Neuronal stem cell (in vitro differentiated cells): ENCODE measurements at regions not wholly inside any gene's neighbourhood (a gene's known extent, or its start where the extent isn't known, plus 50 kb on each side); places are given as distances from the start of the nearest gene placed in this dataset.
A peak's percentile ranks its signal among the peaks of the same experiment; 100 is the strongest.

Source experiments
- DNase-seq: peaks from one replicate; pipeline ENCODE4 v3.0.0-alpha.2; 2013; ENCODE audit warnings: low spot score
- H2AFZ ChIP-seq: one replicate; pipeline ENCODE4 v1.6.1; 2013; ENCODE audit warnings: mild to moderate bottlenecking, low read length, inconsistent platforms
- H2AK5ac ChIP-seq: 2 replicates; pipeline ENCODE4 v1.6.1; 2013; ENCODE audit warnings: low read depth, mild to moderate bottlenecking, inconsistent platforms, low read length, moderate library complexity, mixed read lengths
- H2BK120ac ChIP-seq: 2 replicates; pipeline ENCODE4 v1.6.1; 2013; ENCODE audit warnings: low read depth, mild to moderate bottlenecking, inconsistent platforms, low read length, moderate library complexity, mixed read lengths
- H2BK12ac ChIP-seq: one replicate; pipeline ENCODE4 v1.6.1; 2013; ENCODE audit warnings: low read length, inconsistent platforms
- H2BK15ac ChIP-seq: 2 replicates; pipeline ENCODE4 v1.6.1; 2013; ENCODE audit warnings: mild to moderate bottlenecking, low read length, inconsistent platforms, mixed read lengths
- H2BK5ac ChIP-seq: one replicate; pipeline ENCODE4 v1.6.1; 2013; ENCODE audit warnings: inconsistent platforms, mild to moderate bottlenecking, low read length, moderate library complexity
- H3K14ac ChIP-seq: one replicate; pipeline ENCODE4 v1.6.1; 2013; ENCODE audit warnings: low read length, inconsistent platforms
- H3K18ac ChIP-seq: 2 replicates; pipeline ENCODE4 v1.6.1; 2013; ENCODE audit warnings: low read length, inconsistent platforms
- H3K23ac ChIP-seq: 2 replicates; pipeline ENCODE4 v1.6.1; 2013; ENCODE audit warnings: low read depth, mild to moderate bottlenecking, mixed read lengths, low read length, inconsistent platforms; ENCODE audit not compliant: poor library complexity
- H3K27ac ChIP-seq: replicated peaks from 3 replicates; pipeline ENCODE4 v1.5.1; 2013; ENCODE audit warnings: low read length, inconsistent platforms
- H3K27me3 ChIP-seq, 3 experiments: 2 replicates each; pipeline ENCODE4 v1.6.1; 2013; ENCODE audit warnings: low read length in 3 of 3, mild to moderate bottlenecking in 2 of 3, inconsistent platforms in 1 of 3, low read depth in 1 of 3, mixed read lengths in 1 of 3, moderate library complexity in 1 of 3; ENCODE audit not compliant: control insufficient read depth in 3 of 3, insufficient read depth in 3 of 3
- H3K36me3 ChIP-seq, 2 donors: replicated peaks in 1 of 2; 2 replicates each; pipeline ENCODE4 v1.6.1; 2013; ENCODE audit warnings: low read length in 2 of 2; ENCODE audit not compliant: control insufficient read depth in 2 of 2, insufficient read depth in 2 of 2
- H3K4ac ChIP-seq: 2 replicates; pipeline ENCODE4 v1.6.1; 2013; ENCODE audit warnings: inconsistent platforms, mild to moderate bottlenecking, low read length, moderate library complexity
- H3K4me1 ChIP-seq, 2 donors: 1 replicate in 1 of 2; 2 replicates in 1 of 2; pipeline ENCODE4 v1.6.1; 2013; ENCODE audit warnings: low read length in 2 of 2, low read depth in 1 of 2; ENCODE audit not compliant: control insufficient read depth in 2 of 2, insufficient read depth in 1 of 2
- H3K4me2 ChIP-seq: one replicate; pipeline ENCODE4 v1.6.1; 2013; ENCODE audit warnings: mild to moderate bottlenecking, low read length, inconsistent platforms; ENCODE audit not compliant: insufficient read depth, poor library complexity, severe bottlenecking
- H3K4me3 ChIP-seq, 2 donors: 2 replicates each; pipeline ENCODE4 v1.5.1; 2013; ENCODE audit warnings: low read length in 2 of 2, mild to moderate bottlenecking in 2 of 2, inconsistent platforms in 1 of 2, moderate library complexity in 1 of 2
- H3K79me1 ChIP-seq: one replicate; pipeline ENCODE4 v1.6.1; 2013; ENCODE audit warnings: low read depth, mild to moderate bottlenecking, inconsistent platforms, low read length, moderate library complexity
- H3K9ac ChIP-seq: one replicate; pipeline ENCODE4 v1.6.1; 2013; ENCODE audit warnings: mild to moderate bottlenecking, low read depth, low read length, inconsistent platforms; ENCODE audit not compliant: poor library complexity
- H3K9me3 ChIP-seq, 2 donors: replicated peaks in 1 of 2; 2 replicates each; pipeline versions ENCODE3 to v1.6.1; 2013; ENCODE audit warnings: low read length in 2 of 2, mild to moderate bottlenecking in 2 of 2, inconsistent platforms in 1 of 2, low read depth in 1 of 2, mixed read lengths in 1 of 2, moderate library complexity in 1 of 2; ENCODE audit not compliant: control insufficient read depth in 2 of 2, insufficient read depth in 1 of 2
- H4K8ac ChIP-seq: one replicate; pipeline ENCODE4 v1.6.1; 2013; ENCODE audit warnings: low read depth, mild to moderate bottlenecking, inconsistent platforms, low read length, moderate library complexity
- H4K91ac ChIP-seq: one replicate; pipeline ENCODE4 v1.6.1; 2013; ENCODE audit warnings: low read length, low read depth, mild to moderate bottlenecking, inconsistent platforms; ENCODE audit not compliant: poor library complexity
- WGBS, 2 donors: extraction: QIAGEN DNeasy Blood & Tissue Kit; methylation state at CpG; one replicate each; pipeline ENCODE4 v1.1.7; 2013; ENCODE audit warnings: missing lambda C conversion rate in 2 of 2, mixed read lengths in 1 of 2; ENCODE audit not compliant: insufficient read length in 2 of 2, insufficient replicate concordance in 1 of 2; ENCODE audit errors: extremely low coverage in 2 of 2; 5-methylcytosine and 5-hydroxymethylcytosine counted together

- no peak overlapping the region for H2AFZ ChIP-seq
- no peak overlapping the region for H3K4me2 ChIP-seq
- no peak overlapping the region for H4K8ac ChIP-seq
- H2BK12ac ChIP-seq, result no peak overlapping the region
- no peak overlapping the region for H3K4me3 ChIP-seq
- H3K14ac ChIP-seq, result no peak overlapping the region
- no peaks in the 10 kb centered on the region for H3K79me1 ChIP-seq
- no peak for DNase-seq
- H4K91ac ChIP-seq, result no peak overlapping the region
- no peak overlapping the region for H3K9ac ChIP-seq
- H3K27me3 ChIP-seq, result no peaks in the 10 kb centered on the region
- no peak overlapping the region for H3K27ac ChIP-seq
- H2BK15ac ChIP-seq, result no peak overlapping the region
- H3K9me3 ChIP-seq, result no peaks in the 10 kb centered on the region
- H2BK5ac ChIP-seq, result no peak overlapping the region
- no peaks in the 10 kb centered on the region for H3K36me3 ChIP-seq
- WGBS, 2 donors, result no CpG with 5 or more reads among the region's 10 CpGs
- no peak overlapping the region for H3K23ac ChIP-seq
- no peak overlapping the region for H2AK5ac ChIP-seq
- H3K18ac ChIP-seq, result no peak overlapping the region
- no peak overlapping the region for H2BK120ac ChIP-seq
- peaks cover 0 to 5% of the 10 kb centered on the region in 2 donors for H3K4me1 ChIP-seq
- no peak overlapping the region for H3K4ac ChIP-seq
Observed at GRCh38 chr1:224526771-224527170, 89.3 kb upstream of the CNIH3 start.

- DNase-seq, result no peak
- Histone ChIP-seq H3K9ac (no peak overlapping the region), H2BK5ac (no peak overlapping the region), H3K27ac (no peak overlapping the region), H3K4ac (no peak overlapping the region), H4K91ac (no peak overlapping the region), H3K4me1 (peaks cover 0 to 5% of the 10 kb centered on the region in 2 donors), H3K18ac (no peak overlapping the region), H2BK15ac (no peak overlapping the region), H2AK5ac (no peak overlapping the region), H2BK120ac (no peak overlapping the region), H3K9me3 (no peaks in the 10 kb centered on the region), H3K4me2 (no peak overlapping the region), H2BK12ac (no peak overlapping the region), H3K23ac (no peak overlapping the region), H3K79me1 (no peaks in the 10 kb centered on the region), H3K36me3 (no peaks in the 10 kb centered on the region), H2AFZ (peak overlapping the region; percentile 54), H3K27me3 (no peaks in the 10 kb centered on the region), H3K4me3 (no peak overlapping the region), H3K14ac (no peak overlapping the region), H4K8ac (no peak overlapping the region)
- WGBS, 2 donors, result no CpG with 5 or more reads among the region's 3 CpGs
Observed at GRCh38 chr1:224528900-224529299, 87.2 kb upstream of the CNIH3 start.

GRCh38 chr1:224529844-224530243 lies 86.3 kb upstream of the CNIH3 start:
- Histone ChIP-seq H2BK12ac (no peak overlapping the region), H3K27me3 (no peaks in the 10 kb centered on the region), H2AFZ (no peak overlapping the region), H2BK5ac (no peak overlapping the region), H3K4me1 (peaks cover 0 to 5% of the 10 kb centered on the region in 2 donors), H3K27ac (no peak overlapping the region), H4K91ac (no peak overlapping the region), H2BK120ac (no peak overlapping the region), H3K36me3 (no peaks in the 10 kb centered on the region), H3K18ac (no peak overlapping the region), H3K9ac (no peak overlapping the region), H3K23ac (no peak overlapping the region), H3K79me1 (no peaks in the 10 kb centered on the region), H3K9me3 (no peaks in the 10 kb centered on the region), H3K4me2 (no peak overlapping the region), H3K14ac (no peak overlapping the region), H2AK5ac (no peak overlapping the region), H3K4me3 (no peak overlapping the region), H3K4ac (no peak overlapping the region), H2BK15ac (no peak overlapping the region), H4K8ac (no peak overlapping the region)
- no CpG with 5 or more reads among the region's 5 CpGs for WGBS, 2 donors
- no peak for DNase-seq

- Histone ChIP-seq H4K8ac (no peak overlapping the region), H3K27me3 (no peaks in the 10 kb centered on the region), H2AFZ (no peak overlapping the region), H3K4me3 (no peak overlapping the region), H3K4me2 (no peak overlapping the region), H2BK15ac (no peak overlapping the region), H3K27ac (no peak overlapping the region), H4K91ac (no peak overlapping the region), H2AK5ac (no peak overlapping the region), H2BK12ac (no peak overlapping the region), H3K14ac (no peak overlapping the region), H3K36me3 (no peaks in the 10 kb centered on the region), H2BK120ac (no peak overlapping the region), H3K23ac (no peak overlapping the region), H3K18ac (no peak overlapping the region), H3K79me1 (no peaks in the 10 kb centered on the region), H3K9ac (no peak overlapping the region), H3K9me3 (no peaks in the 10 kb centered on the region), H3K4ac (no peak overlapping the region), H3K4me1 (no peaks in the 10 kb centered on the region), H2BK5ac (no peak overlapping the region)
- no CpG with 5 or more reads among the region's 6 CpGs for WGBS, 2 donors
- DNase-seq, result no peak
Observed at GRCh38 chr1:224533517-224533916, 82.6 kb upstream of the CNIH3 start.
